Neural crest cell (in vitro differentiated cells): ENCODE measurements at regions not wholly inside any gene's neighbourhood (a gene's known extent, or its start where the extent isn't known, plus 50 kb on each side); places are given as distances from the start of the nearest gene placed in this dataset.

ENCODE experiments used
- DNase-seq: peaks from one replicate; pipeline ENCODE4 v3.0.0; 2021; ENCODE audit warnings: low read depth, mixed read lengths, low spot score
- H3K27ac Mint-ChIP-seq: one replicate; pipeline ENCODE4 v1.8.0; 2021; ENCODE audit warnings: mild to moderate bottlenecking, mixed read lengths; ENCODE audit not compliant: unreplicated experiment
- H3K27me3 Mint-ChIP-seq: 2 replicates; pipeline ENCODE4 v1.8.0; 2021; ENCODE audit warnings: low read depth, mild to moderate bottlenecking, mixed read lengths
- H3K36me3 Mint-ChIP-seq: 2 replicates; pipeline ENCODE4 v1.8.0; 2021; ENCODE audit warnings: low read depth, mild to moderate bottlenecking, mixed read lengths
- H3K4me1 Mint-ChIP-seq: 2 replicates; pipeline ENCODE4 v1.8.0; 2021; ENCODE audit warnings: mixed read lengths
- H3K4me3 Mint-ChIP-seq: one replicate; pipeline ENCODE4 v1.8.0; 2021; ENCODE audit warnings: mild to moderate bottlenecking, mixed read lengths
- H3K9me3 Mint-ChIP-seq: 2 replicates; pipeline ENCODE4 v1.8.0; 2021; ENCODE audit warnings: mixed read lengths
- CTCF ChIP-seq: fragments of 200-600 bp; sonication (generic); conservative IDR thresholded peaks from 2 replicates; pipeline ENCODE4 v1.5.0; 2021; ENCODE audit warnings: antibody characterized with exemption, mild to moderate bottlenecking

GRCh38 chr14:46058964-46059563 is 592.5 kb downstream of the RPL10L start:
- Mint-ChIP-seq H3K9me3 (no peaks in the 10 kb centered on the region), H3K4me1 (no peaks in the 10 kb centered on the region), H3K36me3 (no peaks in the 10 kb centered on the region), H3K27ac (no peak overlapping the region), H3K4me3 (no peak overlapping the region), H3K27me3 (no peaks in the 10 kb centered on the region)
- TF ChIP-seq CTCF, result no peak
- no peak for DNase-seq

GRCh38 chr14:46057799-46058198 is 593.8 kb downstream of the RPL10L start:
- no peak for DNase-seq
- no peaks in the 10 kb centered on the region for H3K36me3 Mint-ChIP-seq
- H3K27ac Mint-ChIP-seq, result no peak overlapping the region
- no peak for TF ChIP-seq CTCF
- H3K4me3 Mint-ChIP-seq, result no peak overlapping the region
- no peaks in the 10 kb centered on the region for H3K27me3 Mint-ChIP-seq
- H3K9me3 Mint-ChIP-seq, result no peaks in the 10 kb centered on the region
- no peaks in the 10 kb centered on the region for H3K4me1 Mint-ChIP-seq

GRCh38 chr14:46054526-46054925 is 597.1 kb downstream of the RPL10L start:
- Mint-ChIP-seq H3K4me1 (no peaks in the 10 kb centered on the region), H3K36me3 (no peaks in the 10 kb centered on the region), H3K27ac (no peak overlapping the region), H3K4me3 (no peak overlapping the region), H3K27me3 (no peaks in the 10 kb centered on the region), H3K9me3 (no peaks in the 10 kb centered on the region)
- TF ChIP-seq CTCF, result no peak
- DNase-seq, result no peak

- DNase-seq, result no peak
- no peak overlapping the region for H3K4me3 Mint-ChIP-seq
- H3K4me1 Mint-ChIP-seq, result no peaks in the 10 kb centered on the region
- no peaks in the 10 kb centered on the region for H3K27me3 Mint-ChIP-seq
- H3K9me3 Mint-ChIP-seq, result no peaks in the 10 kb centered on the region
- no peak for TF ChIP-seq CTCF
- H3K36me3 Mint-ChIP-seq, result no peaks in the 10 kb centered on the region
- H3K27ac Mint-ChIP-seq, result no peak overlapping the region
These were observed 598.4 kb downstream of the RPL10L start for GRCh38 chr14:46053221-46053620.

GRCh38 chr14:46051796-46052195 is 599.8 kb downstream of the RPL10L start:
- Mint-ChIP-seq H3K36me3 (no peaks in the 10 kb centered on the region), H3K9me3 (no peaks in the 10 kb centered on the region), H3K27ac (no peak overlapping the region), H3K27me3 (no peaks in the 10 kb centered on the region), H3K4me3 (no peak overlapping the region), H3K4me1 (peaks cover 4% of the 10 kb centered on the region)
- TF ChIP-seq CTCF, result no peak
- no peak for DNase-seq
